GM12878 (cell line): ENCODE measurements at regions not wholly inside any gene's neighbourhood (a gene's known extent, or its start where the extent isn't known, plus 50 kb on each side); places are given as distances from the start of the nearest gene placed in this dataset.

Experiments used
- ATAC-seq: fragments of 200-7000 bp; cut with Tn5 transposase; 3 replicates; pipeline ENCODE4 v1.9.1; 2020; ENCODE audit warnings: mild to moderate bottlenecking, moderate library complexity
- BruUV-seq: library from RNA; stranded (reverse); fragments of 400-500 nt; replicated peaks from 2 replicates; lab custom pipeline; 2021; lab: Mats Ljungman, UMichigan
- CTCF ChIA-PET: fragments of 300-600 bp; sonication (Branson Sonifier 250); formaldehyde crosslinking; extraction: SDS; loops from one replicate; lab custom pipeline; 2021; ENCODE audit warnings: inconsistent platforms; lab: Yijun Ruan, JAX
- POLR2A ChIA-PET: fragments of 350-600 bp; formaldehyde crosslinking; extraction: SDS; loops from one replicate; lab custom pipeline; 2021; ENCODE audit warnings: inconsistent platforms; lab: Charles Lee
- RAD21 ChIA-PET: fragments of 300-600 bp; sonication (Branson Sonifier 250); formaldehyde crosslinking; loops from one replicate; lab custom pipeline; 2023; ENCODE audit warnings: antibody characterized with exemption; ENCODE audit not compliant: unreplicated experiment; lab: Charles Lee
- SMC1A ChIA-PET: fragments of 300-600 bp; sonication (Branson Sonifier 250); formaldehyde crosslinking; loops from one replicate; lab custom pipeline; 2023; ENCODE audit not compliant: unreplicated experiment, uncharacterized antibody; lab: Charles Lee
- DNase-seq: peaks from one replicate; pipeline ENCODE4 v3.0.0-alpha.2; 2011; ENCODE audit warnings: low read depth, low spot score
- FAIRE-seq: peaks from 3 replicates; lab custom pipeline; 2011; peaks lifted over from hg19 to GRCh38; lab: Jason Lieb, UNC
- H2AFZ ChIP-seq: 2 replicates; pipeline ENCODE4 v1.6.0; 2011; ENCODE audit warnings: low read depth, low read length, control low read depth; ENCODE audit not compliant: control insufficient read depth
- H3K27ac ChIP-seq: 2 replicates; pipeline ENCODE4 v1.5.1; 2011; ENCODE audit warnings: control low read depth; ENCODE audit not compliant: control insufficient read depth, insufficient read depth
- H3K27me3 ChIP-seq, 2 experiments: replicated peaks in 1 of 2; 2 replicates each; pipeline versions ENCODE4 v1.6.0 to v1.6.1; 2011; ENCODE audit warnings: low read length in 1 of 2; ENCODE audit not compliant: control insufficient read depth in 2 of 2, insufficient read depth in 2 of 2
- H3K36me3 ChIP-seq, 2 experiments: 2 replicates each; pipeline ENCODE4 v1.5.1; 2011; ENCODE audit warnings: low read length in 1 of 2; ENCODE audit not compliant: control insufficient read depth in 2 of 2, insufficient read depth in 2 of 2
- H3K4me1 ChIP-seq: 2 replicates; pipeline ENCODE4 v1.6.1; 2011; ENCODE audit warnings: mild to moderate bottlenecking, low read length, moderate library complexity, mixed read lengths; ENCODE audit not compliant: control insufficient read depth, insufficient read depth
- H3K4me2 ChIP-seq: 2 replicates; pipeline ENCODE4 v1.6.0; 2011; ENCODE audit warnings: control low read depth; ENCODE audit not compliant: control insufficient read depth, insufficient read depth
- H3K4me3 ChIP-seq: fragments of 200-600 bp; sonication (generic); 2 replicates; pipeline ENCODE4 v1.5.1; 2016
- H3K79me2 ChIP-seq: 2 replicates; pipeline ENCODE4 v1.6.0; 2011; ENCODE audit warnings: low read length; ENCODE audit not compliant: control insufficient read depth, insufficient read depth
- H3K9ac ChIP-seq: 2 replicates; pipeline ENCODE4 v1.8.0; 2011; ENCODE audit warnings: low read length, control low read depth, mixed read lengths; ENCODE audit not compliant: control insufficient read depth, insufficient read depth
- H3K9me3 ChIP-seq: replicated peaks from 3 replicates; pipeline ENCODE4 v1.5.1; 2011; ENCODE audit warnings: mild to moderate bottlenecking, low read length; ENCODE audit not compliant: control insufficient read depth, insufficient read depth
- H4K20me1 ChIP-seq: 2 replicates; pipeline ENCODE4 v1.6.0; 2011; ENCODE audit not compliant: control insufficient read depth, insufficient read depth
- EED ChIP-seq: sonication (generic); IDR thresholded peaks from 2 replicates; pipeline ENCODE4 v1.6.1; 2016; ENCODE audit warnings: antibody characterized with exemption, low read depth
- IKZF1 ChIP-seq: fragments of 450-650 bp; conservative IDR thresholded peaks from 2 replicates; pipeline ENCODE4 v1.6.1; 2017; ENCODE audit warnings: antibody characterized with exemption, mild to moderate bottlenecking
- NR2C1 ChIP-seq: fragments of 450-650 bp; IDR thresholded peaks from 2 replicates; pipeline ENCODE4 v1.6.1; 2017; ENCODE audit warnings: antibody characterized with exemption, mild to moderate bottlenecking, moderate library complexity
- NR2F1 ChIP-seq: fragments of 450-650 bp; conservative IDR thresholded peaks from 2 replicates; pipeline ENCODE4 v1.6.1; 2017; ENCODE audit warnings: mild to moderate bottlenecking
- SIN3A ChIP-seq: IDR thresholded peaks from 2 replicates; pipeline ENCODE4 v1.6.1; 2012; ENCODE audit warnings: low read depth, low read length, improper control_type of control experiment
- SMARCA5 ChIP-seq: fragments of 450-650 bp; IDR thresholded peaks from 2 replicates; pipeline ENCODE4 v1.6.1; 2017; ENCODE audit warnings: mild to moderate bottlenecking
- SREBF1 ChIP-seq: IDR thresholded peaks from 2 replicates; pipeline ENCODE4 v1.6.1; 2012; ENCODE audit warnings: mild to moderate bottlenecking, low read length
- TBL1XR1 ChIP-seq: IDR thresholded peaks from 2 replicates; pipeline ENCODE4 v1.6.1; 2012; ENCODE audit warnings: low read depth, low read length, improper control_type of control experiment
- YBX1 ChIP-seq: fragments of 450-650 bp; IDR thresholded peaks from 2 replicates; pipeline ENCODE4 v1.6.1; 2016; ENCODE audit warnings: antibody characterized with exemption
- ZNF24 ChIP-seq: fragments of 450-650 bp; IDR thresholded peaks from 2 replicates; pipeline ENCODE4 v1.6.1; 2017; ENCODE audit warnings: antibody characterized with exemption, mild to moderate bottlenecking
- ZNF384 ChIP-seq: IDR thresholded peaks from 2 replicates; pipeline ENCODE4 v1.6.1; 2012; ENCODE audit warnings: low read depth, mild to moderate bottlenecking, low read length, improper control_type of control experiment, borderline replicate concordance
- ZSCAN29 ChIP-seq: fragments of 450-650 bp; IDR thresholded peaks from 2 replicates; pipeline ENCODE4 v1.6.1; 2017; ENCODE audit warnings: mild to moderate bottlenecking, moderate library complexity
- WGBS: methylation state at CpG from one replicate; pipeline ENCODE4 v1.1.6; 2016; ENCODE audit warnings: low lambda C conversion rate; ENCODE audit not compliant: insufficient replicate concordance, insufficient coverage; ENCODE audit errors: missing lambda C conversion rate; 5-methylcytosine and 5-hydroxymethylcytosine counted together
- in situ Hi-C: fragments of 300-500 bp; cut with MboI; formaldehyde crosslinking; loops from 9 replicates; pipeline ENCODE4 v1.14.3; 2018; ENCODE audit warnings: mixed read lengths
- intact Hi-C: fragments of 100-400 bp; cut with micrococcal nuclease; formaldehyde crosslinking; loops from one replicate; pipeline ENCODE4 v1.14.2; 2022; ENCODE audit not compliant: unreplicated experiment
- TF ChIP-seq, protein P1 (sequence below): fragments of 450-650 bp; IDR thresholded peaks from 2 replicates; pipeline ENCODE4 v1.6.1; 2017; ENCODE audit warnings: low read depth, mild to moderate bottlenecking, moderate library complexity
- TF ChIP-seq, protein P2 (sequence below): fragments of 450-650 bp; IDR thresholded peaks from 2 replicates; pipeline ENCODE4 v1.6.1; 2017; ENCODE audit warnings: mild to moderate bottlenecking, moderate library complexity
- TF ChIP-seq, protein P3 (sequence below): IDR thresholded peaks from 2 replicates; pipeline ENCODE4 v1.6.1; 2012; ENCODE audit warnings: improper control_type of control experiment, low read depth, low read length; ENCODE audit not compliant: insufficient replicate concordance

DNA sequence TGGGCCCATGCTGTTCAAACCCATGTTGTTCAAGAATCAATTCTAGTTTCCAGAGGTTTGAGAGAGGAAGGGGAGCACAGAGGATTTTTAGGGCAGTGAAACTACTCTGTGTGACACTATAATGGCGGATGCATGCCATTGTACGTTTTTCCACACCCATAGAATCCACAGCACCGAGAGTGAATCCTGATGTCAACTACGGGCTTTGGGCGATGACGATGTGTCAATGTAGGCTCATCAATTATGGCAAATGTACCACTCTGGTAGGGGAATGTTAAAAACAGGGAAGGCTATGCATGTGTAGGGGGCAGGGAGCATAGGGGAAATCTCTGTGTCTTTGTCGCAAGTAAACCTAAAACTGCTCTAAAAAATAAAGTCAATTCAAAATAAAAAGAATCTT, 70.7 kb upstream of the UBAC2 start (continued):
- TF ChIP-seq, protein P1, sequence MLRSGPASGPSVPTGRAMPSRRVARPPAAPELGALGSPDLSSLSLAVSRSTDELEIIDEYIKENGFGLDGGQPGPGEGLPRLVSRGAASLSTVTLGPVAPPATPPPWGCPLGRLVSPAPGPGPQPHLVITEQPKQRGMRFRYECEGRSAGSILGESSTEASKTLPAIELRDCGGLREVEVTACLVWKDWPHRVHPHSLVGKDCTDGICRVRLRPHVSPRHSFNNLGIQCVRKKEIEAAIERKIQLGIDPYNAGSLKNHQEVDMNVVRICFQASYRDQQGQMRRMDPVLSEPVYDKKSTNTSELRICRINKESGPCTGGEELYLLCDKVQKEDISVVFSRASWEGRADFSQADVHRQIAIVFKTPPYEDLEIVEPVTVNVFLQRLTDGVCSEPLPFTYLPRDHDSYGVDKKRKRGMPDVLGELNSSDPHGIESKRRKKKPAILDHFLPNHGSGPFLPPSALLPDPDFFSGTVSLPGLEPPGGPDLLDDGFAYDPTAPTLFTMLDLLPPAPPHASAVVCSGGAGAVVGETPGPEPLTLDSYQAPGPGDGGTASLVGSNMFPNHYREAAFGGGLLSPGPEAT = no peak

DNA sequence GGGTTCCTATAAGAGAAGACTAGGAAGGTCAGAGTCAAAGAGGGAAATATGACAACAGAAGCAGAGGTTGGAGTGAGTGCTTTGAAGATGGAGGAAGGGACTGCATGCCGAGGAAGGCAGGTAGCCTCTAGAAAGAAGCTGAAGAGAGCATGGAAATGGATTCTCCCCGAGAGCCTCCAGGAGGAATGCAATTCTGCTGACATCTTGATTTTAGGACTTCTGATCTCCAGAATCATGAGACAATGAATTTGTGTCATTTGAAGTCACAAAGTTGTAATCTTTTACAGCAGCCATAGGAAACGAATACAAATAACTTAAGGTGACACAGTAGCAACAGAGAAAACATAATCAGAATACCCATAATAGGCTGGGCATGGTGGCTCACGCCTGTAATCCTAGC, 69.2 kb upstream of the UBAC2 start:
- WGBS = 17% methylated on average over 4 of the region's 4 CpGs
- DNase-seq (no peak), FAIRE-seq (no peak), ATAC-seq (no peak)
- TF ChIP-seq NR2F1 = no peak
- TF ChIP-seq IKZF1 = no peak
- TF ChIP-seq SIN3A = no peak
- no peak for TF ChIP-seq TBL1XR1
- TF ChIP-seq SREBF1 = no peak
- no peak for TF ChIP-seq EED
- TF ChIP-seq, protein P2, sequence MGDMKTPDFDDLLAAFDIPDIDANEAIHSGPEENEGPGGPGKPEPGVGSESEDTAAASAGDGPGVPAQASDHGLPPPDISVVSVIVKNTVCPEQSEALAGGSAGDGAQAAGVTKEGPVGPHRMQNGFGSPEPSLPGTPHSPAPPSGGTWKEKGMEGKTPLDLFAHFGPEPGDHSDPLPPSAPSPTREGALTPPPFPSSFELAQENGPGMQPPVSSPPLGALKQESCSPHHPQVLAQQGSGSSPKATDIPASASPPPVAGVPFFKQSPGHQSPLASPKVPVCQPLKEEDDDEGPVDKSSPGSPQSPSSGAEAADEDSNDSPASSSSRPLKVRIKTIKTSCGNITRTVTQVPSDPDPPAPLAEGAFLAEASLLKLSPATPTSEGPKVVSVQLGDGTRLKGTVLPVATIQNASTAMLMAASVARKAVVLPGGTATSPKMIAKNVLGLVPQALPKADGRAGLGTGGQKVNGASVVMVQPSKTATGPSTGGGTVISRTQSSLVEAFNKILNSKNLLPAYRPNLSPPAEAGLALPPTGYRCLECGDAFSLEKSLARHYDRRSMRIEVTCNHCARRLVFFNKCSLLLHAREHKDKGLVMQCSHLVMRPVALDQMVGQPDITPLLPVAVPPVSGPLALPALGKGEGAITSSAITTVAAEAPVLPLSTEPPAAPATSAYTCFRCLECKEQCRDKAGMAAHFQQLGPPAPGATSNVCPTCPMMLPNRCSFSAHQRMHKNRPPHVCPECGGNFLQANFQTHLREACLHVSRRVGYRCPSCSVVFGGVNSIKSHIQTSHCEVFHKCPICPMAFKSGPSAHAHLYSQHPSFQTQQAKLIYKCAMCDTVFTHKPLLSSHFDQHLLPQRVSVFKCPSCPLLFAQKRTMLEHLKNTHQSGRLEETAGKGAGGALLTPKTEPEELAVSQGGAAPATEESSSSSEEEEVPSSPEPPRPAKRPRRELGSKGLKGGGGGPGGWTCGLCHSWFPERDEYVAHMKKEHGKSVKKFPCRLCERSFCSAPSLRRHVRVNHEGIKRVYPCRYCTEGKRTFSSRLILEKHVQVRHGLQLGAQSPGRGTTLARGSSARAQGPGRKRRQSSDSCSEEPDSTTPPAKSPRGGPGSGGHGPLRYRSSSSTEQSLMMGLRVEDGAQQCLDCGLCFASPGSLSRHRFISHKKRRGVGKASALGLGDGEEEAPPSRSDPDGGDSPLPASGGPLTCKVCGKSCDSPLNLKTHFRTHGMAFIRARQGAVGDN = no peak
- no peak for TF ChIP-seq ZNF384
- no peak for TF ChIP-seq YBX1
- no peak for TF ChIP-seq NR2C1
- TF ChIP-seq SMARCA5 = no peak
- TF ChIP-seq, protein P3, sequence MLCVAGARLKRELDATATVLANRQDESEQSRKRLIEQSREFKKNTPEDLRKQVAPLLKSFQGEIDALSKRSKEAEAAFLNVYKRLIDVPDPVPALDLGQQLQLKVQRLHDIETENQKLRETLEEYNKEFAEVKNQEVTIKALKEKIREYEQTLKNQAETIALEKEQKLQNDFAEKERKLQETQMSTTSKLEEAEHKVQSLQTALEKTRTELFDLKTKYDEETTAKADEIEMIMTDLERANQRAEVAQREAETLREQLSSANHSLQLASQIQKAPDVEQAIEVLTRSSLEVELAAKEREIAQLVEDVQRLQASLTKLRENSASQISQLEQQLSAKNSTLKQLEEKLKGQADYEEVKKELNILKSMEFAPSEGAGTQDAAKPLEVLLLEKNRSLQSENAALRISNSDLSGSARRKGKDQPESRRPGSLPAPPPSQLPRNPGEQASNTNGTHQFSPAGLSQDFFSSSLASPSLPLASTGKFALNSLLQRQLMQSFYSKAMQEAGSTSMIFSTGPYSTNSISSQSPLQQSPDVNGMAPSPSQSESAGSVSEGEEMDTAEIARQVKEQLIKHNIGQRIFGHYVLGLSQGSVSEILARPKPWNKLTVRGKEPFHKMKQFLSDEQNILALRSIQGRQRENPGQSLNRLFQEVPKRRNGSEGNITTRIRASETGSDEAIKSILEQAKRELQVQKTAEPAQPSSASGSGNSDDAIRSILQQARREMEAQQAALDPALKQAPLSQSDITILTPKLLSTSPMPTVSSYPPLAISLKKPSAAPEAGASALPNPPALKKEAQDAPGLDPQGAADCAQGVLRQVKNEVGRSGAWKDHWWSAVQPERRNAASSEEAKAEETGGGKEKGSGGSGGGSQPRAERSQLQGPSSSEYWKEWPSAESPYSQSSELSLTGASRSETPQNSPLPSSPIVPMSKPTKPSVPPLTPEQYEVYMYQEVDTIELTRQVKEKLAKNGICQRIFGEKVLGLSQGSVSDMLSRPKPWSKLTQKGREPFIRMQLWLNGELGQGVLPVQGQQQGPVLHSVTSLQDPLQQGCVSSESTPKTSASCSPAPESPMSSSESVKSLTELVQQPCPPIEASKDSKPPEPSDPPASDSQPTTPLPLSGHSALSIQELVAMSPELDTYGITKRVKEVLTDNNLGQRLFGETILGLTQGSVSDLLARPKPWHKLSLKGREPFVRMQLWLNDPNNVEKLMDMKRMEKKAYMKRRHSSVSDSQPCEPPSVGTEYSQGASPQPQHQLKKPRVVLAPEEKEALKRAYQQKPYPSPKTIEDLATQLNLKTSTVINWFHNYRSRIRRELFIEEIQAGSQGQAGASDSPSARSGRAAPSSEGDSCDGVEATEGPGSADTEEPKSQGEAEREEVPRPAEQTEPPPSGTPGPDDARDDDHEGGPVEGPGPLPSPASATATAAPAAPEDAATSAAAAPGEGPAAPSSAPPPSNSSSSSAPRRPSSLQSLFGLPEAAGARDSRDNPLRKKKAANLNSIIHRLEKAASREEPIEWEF = no peak
- TF ChIP-seq ZSCAN29 = no peak
- no peak for TF ChIP-seq ZNF24
- Histone ChIP-seq H3K4me2 (no peak overlapping the region), H3K4me1 (no peaks in the 10 kb centered on the region), H3K9ac (no peak overlapping the region), H2AFZ (no peak overlapping the region), H3K27ac (no peak overlapping the region), H3K4me3 (no peak overlapping the region), H4K20me1 (no peaks in the 10 kb centered on the region), H3K27me3 (peaks cover 0 to 3% of the 10 kb centered on the region in 2 experiments), H3K9me3 (no peaks in the 10 kb centered on the region), H3K79me2 (no peaks in the 10 kb centered on the region), H3K36me3 (no peaks in the 10 kb centered on the region)
- BruUV-seq = no TSS peak
- ChIA-PET RAD21 (no interaction called here), SMC1A (interaction anchor here (0.8 kb wide), 1 partner anchor 15 kb away, joined by 3 read pairs; no protein-coding TSS in a partner anchor), POLR2A (no interaction called here), CTCF (no interaction called here)
- in situ Hi-C loops (no loop called here), intact Hi-C loops (no loop called here)
